Liver (tissue), 8 donors: ENCODE measurements at regions not wholly inside any gene's neighbourhood (a gene's known extent, or its start where the extent isn't known, plus 50 kb on each side); places are given as distances from the start of the nearest gene placed in this dataset.

Experiments
- DNase-seq: peaks from one replicate; pipeline ENCODE4 v3.0.0-alpha.2; 2017; ENCODE audit warnings: low spot score
- H3K27ac ChIP-seq, 2 donors: one replicate each; pipeline ENCODE4 v1.7.0; 2013; ENCODE audit warnings: inconsistent platforms in 2 of 2, low read length in 2 of 2, control low read depth in 1 of 2, low read depth in 1 of 2, mild to moderate bottlenecking in 1 of 2
- H3K27me3 ChIP-seq, 4 donors: one replicate each; pipeline versions ENCODE4 v1.6.1 to v1.7.0; 2013; ENCODE audit warnings: low read length in 3 of 4, inconsistent platforms in 1 of 4, mild to moderate bottlenecking in 1 of 4, moderate library complexity in 1 of 4; ENCODE audit not compliant: control insufficient read depth in 4 of 4, insufficient read depth in 4 of 4
- H3K36me3 ChIP-seq, 4 donors: one replicate each; pipeline versions ENCODE4 v1.6.1 to v1.7.0; 2013; ENCODE audit warnings: low read length in 3 of 4, mild to moderate bottlenecking in 3 of 4, low read depth in 1 of 4, moderate library complexity in 1 of 4; ENCODE audit not compliant: control insufficient read depth in 4 of 4, insufficient read depth in 3 of 4
- H3K4me1 ChIP-seq, 4 donors: one replicate each; pipeline versions ENCODE4 v1.6.1 to v1.7.0; 2013; ENCODE audit warnings: low read length in 3 of 4, mild to moderate bottlenecking in 3 of 4, moderate library complexity in 1 of 4; ENCODE audit not compliant: control insufficient read depth in 4 of 4, insufficient read depth in 4 of 4
- H3K4me3 ChIP-seq, 3 donors: one replicate each; pipeline versions ENCODE4 v1.6.1 to v1.7.0; 2013; ENCODE audit warnings: low read length in 3 of 3, control low read depth in 1 of 3, low read depth in 1 of 3, mild to moderate bottlenecking in 1 of 3
- H3K9ac ChIP-seq, 2 donors: one replicate each; pipeline ENCODE4 v1.7.0; 2013; ENCODE audit warnings: low read length in 2 of 2, mild to moderate bottlenecking in 2 of 2, moderate library complexity in 2 of 2, control low read depth in 1 of 2, low read depth in 1 of 2
- H3K9me3 ChIP-seq, 4 donors: one replicate each; pipeline versions ENCODE4 v1.6.1 to v1.7.0; 2013; ENCODE audit warnings: low read length in 3 of 4; ENCODE audit not compliant: control insufficient read depth in 4 of 4
- ATF3 ChIP-seq: IDR thresholded peaks from 2 replicates; pipeline ENCODE4 v1.6.1; 2016; ENCODE audit warnings: antibody characterized with exemption
- CTCF ChIP-seq: fragments of 150-350 bp; IDR thresholded peaks from 2 replicates; pipeline ENCODE4 v1.5.1; 2017; ENCODE audit warnings: improper control_type of control experiment, low read depth, low read length; ENCODE audit not compliant: missing input control
- EGR1 ChIP-seq, 2 donors: IDR thresholded peaks; 2 replicates each; pipeline ENCODE4 v1.6.1; 2016 to 2018; ENCODE audit warnings: antibody characterized with exemption in 2 of 2, low read depth in 2 of 2
- FOXA2 ChIP-seq: IDR thresholded peaks from 2 replicates; pipeline ENCODE4 v1.6.1; 2016; ENCODE audit warnings: antibody characterized with exemption
- HNF4G ChIP-seq: IDR thresholded peaks from 2 replicates; pipeline ENCODE4 v1.6.1; 2016; ENCODE audit warnings: antibody characterized with exemption
- JUND ChIP-seq, 2 donors: IDR thresholded peaks; 2 replicates each; pipeline ENCODE4 v1.6.1; 2016; ENCODE audit warnings: antibody characterized with exemption in 2 of 2
- NR2F2 ChIP-seq: IDR thresholded peaks from 2 replicates; pipeline ENCODE4 v1.6.1; 2016; ENCODE audit warnings: antibody characterized with exemption
- REST ChIP-seq: IDR thresholded peaks from 2 replicates; pipeline ENCODE4 v1.6.1; 2016; ENCODE audit warnings: antibody characterized with exemption, mild to moderate bottlenecking
- RXRA ChIP-seq, 2 donors: IDR thresholded peaks; 2 replicates each; pipeline ENCODE4 v1.6.1; 2017 to 2018; ENCODE audit warnings: antibody characterized with exemption in 2 of 2, mild to moderate bottlenecking in 1 of 2
- SP1 ChIP-seq: IDR thresholded peaks from 2 replicates; pipeline ENCODE4 v1.6.1; 2018; ENCODE audit warnings: antibody characterized with exemption, mild to moderate bottlenecking
- TAF1 ChIP-seq: conservative IDR thresholded peaks from 2 replicates; pipeline ENCODE4 v1.6.1; 2016; ENCODE audit warnings: antibody characterized with exemption, mild to moderate bottlenecking
- WGBS: extraction: QIAGEN DNeasy Blood & Tissue Kit; methylation state at CpG from one replicate; pipeline ENCODE4 v1.1.7; 2013; 5-methylcytosine and 5-hydroxymethylcytosine counted together
- donor health status: healthy.
- donor health status: healthy.
- donor health status: healthy.
- donor health status: healthy.
- donor health status: healthy.

GRCh38 chr14:42391146-42391834 lies 784.6 kb downstream of the LRFN5 start:
- TF ChIP-seq RXRA (IDR thresholded peaks at IDR 0.05): no peak
- no peak for TF ChIP-seq NR2F2
- TF ChIP-seq REST: no peak
- no peak for TF ChIP-seq EGR1 (IDR thresholded peaks at IDR 0.05; ENCODE audit: low read depth in 2 of 2)
- no peak for TF ChIP-seq ATF3
- TF ChIP-seq JUND (IDR thresholded peaks at IDR 0.05): no peak
- TF ChIP-seq CTCF: no peak
- TF ChIP-seq FOXA2: no peak
- TF ChIP-seq HNF4G: no peak
- no peaks in the 10 kb centered on the region for H3K4me1 ChIP-seq
- H3K36me3 ChIP-seq: no peaks in the 10 kb centered on the region
- WGBS: 56% methylated on average over 3 of the region's 3 CpGs
- no peak for DNase-seq
- no peak overlapping the region for H3K27ac ChIP-seq
- no peaks in the 10 kb centered on the region for H3K9me3 ChIP-seq
- no peaks in the 10 kb centered on the region for H3K27me3 ChIP-seq
- no peak overlapping the region for H3K4me3 ChIP-seq
- no peak overlapping the region for H3K9ac ChIP-seq

- no peak overlapping the region for H3K27ac ChIP-seq
- H3K9me3 ChIP-seq: no peaks in the 10 kb centered on the region
- DNase-seq: no peak
- TF ChIP-seq JUND (IDR thresholded peaks at IDR 0.05) (no peak), SP1 (no peak), TAF1 (no peak), EGR1 (IDR thresholded peaks at IDR 0.05; ENCODE audit: low read depth in 2 of 2) (no peak), CTCF (no peak), FOXA2 (no peak), REST (no peak), HNF4G (no peak)
- no peak overlapping the region for H3K9ac ChIP-seq
- WGBS: 79% methylated on average over 4 of the region's 4 CpGs
- H3K4me1 ChIP-seq: no peaks in the 10 kb centered on the region
- H3K4me3 ChIP-seq: no peak overlapping the region
- H3K36me3 ChIP-seq: no peaks in the 10 kb centered on the region
- no peaks in the 10 kb centered on the region for H3K27me3 ChIP-seq
Measured at GRCh38 chr14:42378880-42379279, 772.2 kb downstream of the LRFN5 start.
